ENCODE measurements at regions not wholly inside any gene's neighbourhood (a gene's known extent, or its start where the extent isn't known, plus 50 kb on each side); places are given as distances from the start of the nearest gene placed in this dataset.

DNA sequence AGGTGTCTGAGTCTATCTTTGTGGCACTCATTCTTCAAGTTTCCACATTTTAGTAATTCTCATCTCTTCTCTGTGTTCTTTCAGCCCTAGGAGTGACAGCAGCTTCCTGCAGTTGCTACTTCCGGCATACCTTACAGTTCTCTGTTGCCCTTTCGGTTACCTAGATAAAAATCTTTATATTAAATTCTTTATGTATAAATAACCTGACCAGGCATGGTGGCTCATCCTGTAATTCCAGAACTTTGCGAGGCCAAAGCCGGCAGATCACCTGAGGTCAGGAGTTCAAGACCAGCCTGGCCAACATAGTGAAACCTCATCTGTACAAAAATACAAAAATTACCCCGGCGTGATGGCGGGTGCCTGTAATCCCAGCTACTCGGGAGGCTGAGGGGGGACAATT, 62.9 kb downstream of the CDKN2C start:
- no peak overlapping the region for H2BK120ac ChIP-seq (ENCODE audit: low read depth, low read length)
- H3K4me1 ChIP-seq (ENCODE audit: control insufficient read depth, insufficient read depth, low read length), result no peaks in the 10 kb centered on the region
- no peaks in the 10 kb centered on the region for H3K79me1 ChIP-seq (ENCODE audit: low read depth in 1 of 2, low read length in 2 of 2)
- H3K14ac ChIP-seq (replicated peaks; ENCODE audit: low read depth, low read length), result no peak overlapping the region
- H4K91ac ChIP-seq (ENCODE audit: insufficient read depth, low read depth, low read length), result no peak overlapping the region
- H4K20me1 ChIP-seq (ENCODE audit: insufficient read depth, low read length), result no peaks in the 10 kb centered on the region
- no peak overlapping the region for H3K27ac ChIP-seq (ENCODE audit: insufficient read depth, low read length)
- no peak overlapping the region for H2AK5ac ChIP-seq (ENCODE audit: low read depth, low read length)
- H3K4me3 ChIP-seq (ENCODE audit: insufficient read depth, low read depth, low read length), result no peak overlapping the region
- H3K36me3 ChIP-seq (ENCODE audit: control insufficient read depth, insufficient read depth, low read length), result no peaks in the 10 kb centered on the region
- H3K18ac ChIP-seq (ENCODE audit: low read depth, low read length), result no peak overlapping the region
- TF ChIP-seq NFE2L2 (IDR thresholded peaks at IDR 0.05; ENCODE audit: low read depth, low read length) (no peak), FOS (IDR thresholded peaks at IDR 0.05; ENCODE audit: low read depth, low read length) (no peak), BHLHE40 (IDR thresholded peaks at IDR 0.05; ENCODE audit: low read depth, low read length) (no peak), POLR2A (IDR thresholded peaks at IDR 0.05; ENCODE audit: low read depth, low read length) (no peak)
- no peak overlapping the region for H3K9ac ChIP-seq (ENCODE audit: low read depth, low read length)
- H2BK15ac ChIP-seq (ENCODE audit: low read depth, low read length), result no peak overlapping the region
- H2AFZ ChIP-seq (replicated peaks; ENCODE audit: low read length, poor library complexity), result no peak overlapping the region
- CTCF ChIA-PET, result no interaction called here
- intact Hi-C loops (cut with micrococcal nuclease), result no loop called here
- no peak overlapping the region for H2AK9ac ChIP-seq (replicated peaks; ENCODE audit: low read depth, low read length, poor library complexity)
- no peak overlapping the region for H3K56ac ChIP-seq (ENCODE audit: extremely low read depth, insufficient read depth, low read length)
- no peak overlapping the region for H3K23ac ChIP-seq (ENCODE audit: low read depth, low read length)
- no peaks in the 10 kb centered on the region; the same call in 1 of the 2 replicates for H3K9me1 ChIP-seq (ENCODE audit: insufficient read depth, low read length)
- no peak overlapping the region for H3K4ac ChIP-seq (ENCODE audit: low read depth, low read length)
- no peak overlapping the region for H2BK5ac ChIP-seq (ENCODE audit: low read depth, low read length, poor library complexity, severe bottlenecking)
- DNase-seq (no peak), ATAC-seq (ENCODE audit: low read depth) (no peak)
- H4K8ac ChIP-seq (ENCODE audit: low read depth in 2 of 2, low read length in 2 of 2), result no peak overlapping the region
- BruUV-seq (replicated peaks), result no TSS peak
- POLR2A ChIA-PET (ENCODE audit: unreplicated experiment), result no interaction called here
- in situ Hi-C loops (cut with MboI; ENCODE audit: low sequenced_read_pairs), result no loop called here
- H4K5ac ChIP-seq (ENCODE audit: low read depth, low read length), result no peak overlapping the region
- no peaks in the 10 kb centered on the region; the same call in 1 of the 2 replicates for H3K27me3 ChIP-seq (ENCODE audit: control insufficient read depth, insufficient read depth, low read length)
- H3K4me2 ChIP-seq (ENCODE audit: low read depth, low read length), result no peak overlapping the region
- WGBS, 2 experiments (ENCODE audit: extremely low coverage in 2 of 2, insufficient read length in 1 of 2), result no CpG with 5 or more reads among the region's 8 CpGs
- no peaks in the 10 kb centered on the region for H3K9me3 ChIP-seq (ENCODE audit: control insufficient read depth, insufficient read depth, low read length)
- dilution Hi-C loops (cut with HindIII; ENCODE audit: low sequenced_read_pairs, unreplicated experiment), result no loop called here
- H2BK20ac ChIP-seq (ENCODE audit: low read depth, low read length), result no peak overlapping the region

Measured in IMR-90 (cell line).